ENCODE measurements at regions not wholly inside any gene's neighbourhood (a gene's known extent, or its start where the extent isn't known, plus 50 kb on each side); places are given as distances from the start of the nearest gene placed in this dataset.

DNA sequence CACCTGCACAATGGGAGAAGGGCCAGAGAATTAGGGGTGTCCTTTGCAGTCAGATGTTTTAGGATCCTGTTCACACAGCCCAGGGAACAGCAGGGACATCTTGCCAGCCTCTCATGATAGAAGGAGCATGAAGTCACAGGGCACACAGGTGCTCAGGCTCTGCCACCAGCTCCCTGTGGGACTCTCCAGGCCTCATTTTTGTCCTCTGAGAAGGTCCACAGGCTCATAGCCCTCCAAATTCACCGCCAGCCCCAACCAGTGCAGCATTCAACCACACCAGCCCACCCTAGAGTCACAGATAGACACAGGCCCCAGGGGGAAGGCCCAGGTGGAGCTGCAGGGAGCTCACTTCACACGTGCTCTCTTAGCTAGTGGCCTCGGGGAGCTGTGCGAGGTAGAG, 391.7 kb downstream of the TNS1 start:
- peak; percentile 19 for DNase-seq (ENCODE audit: extremely low spot score)
- TF ChIP-seq, protein P1, sequence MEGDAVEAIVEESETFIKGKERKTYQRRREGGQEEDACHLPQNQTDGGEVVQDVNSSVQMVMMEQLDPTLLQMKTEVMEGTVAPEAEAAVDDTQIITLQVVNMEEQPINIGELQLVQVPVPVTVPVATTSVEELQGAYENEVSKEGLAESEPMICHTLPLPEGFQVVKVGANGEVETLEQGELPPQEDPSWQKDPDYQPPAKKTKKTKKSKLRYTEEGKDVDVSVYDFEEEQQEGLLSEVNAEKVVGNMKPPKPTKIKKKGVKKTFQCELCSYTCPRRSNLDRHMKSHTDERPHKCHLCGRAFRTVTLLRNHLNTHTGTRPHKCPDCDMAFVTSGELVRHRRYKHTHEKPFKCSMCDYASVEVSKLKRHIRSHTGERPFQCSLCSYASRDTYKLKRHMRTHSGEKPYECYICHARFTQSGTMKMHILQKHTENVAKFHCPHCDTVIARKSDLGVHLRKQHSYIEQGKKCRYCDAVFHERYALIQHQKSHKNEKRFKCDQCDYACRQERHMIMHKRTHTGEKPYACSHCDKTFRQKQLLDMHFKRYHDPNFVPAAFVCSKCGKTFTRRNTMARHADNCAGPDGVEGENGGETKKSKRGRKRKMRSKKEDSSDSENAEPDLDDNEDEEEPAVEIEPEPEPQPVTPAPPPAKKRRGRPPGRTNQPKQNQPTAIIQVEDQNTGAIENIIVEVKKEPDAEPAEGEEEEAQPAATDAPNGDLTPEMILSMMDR (IDR thresholded peaks at IDR 0.05; ENCODE audit: control extremely low read depth, extremely low read depth, low read depth, missing control alignments) = no peak
- CTCF ChIA-PET = interaction anchor here (1.6 to 2.1 kb wide), 3 partner anchors 9 to 39 kb away, joined by 3 to 8 read pairs (median 7); no protein-coding TSS in a partner anchor
- POLR2A ChIA-PET = no interaction called here

- ChIA-PET POLR2A (interaction anchor here (0.6 kb wide), 1 partner anchor 457 kb away, joined by 5 read pairs; no protein-coding TSS in a partner anchor), CTCF (interaction anchor here (1.6 to 2.1 kb wide), 3 partner anchors 9 to 40 kb away, joined by 3 to 8 read pairs (median 7); no protein-coding TSS in a partner anchor)
- TF ChIP-seq, protein P1 (IDR thresholded peaks at IDR 0.05; ENCODE audit: control extremely low read depth, extremely low read depth, low read depth, missing control alignments) = no peak
- DNase-seq (ENCODE audit: extremely low spot score) = peak; percentile 35
These were observed 392.4 kb downstream of the TNS1 start for GRCh38 chr2:217610401-217610814.

- ChIA-PET CTCF (no interaction called here), POLR2A (interaction anchor here (0.6 kb wide), 1 partner anchor 457 kb away, joined by 5 read pairs; no protein-coding TSS in a partner anchor)
- no peak for DNase-seq (ENCODE audit: extremely low spot score)
- TF ChIP-seq, protein P1 (IDR thresholded peaks at IDR 0.05; ENCODE audit: control extremely low read depth, extremely low read depth, low read depth, missing control alignments) = no peak
These were observed 392.8 kb downstream of the TNS1 start for GRCh38 chr2:217609952-217610351.

DNA sequence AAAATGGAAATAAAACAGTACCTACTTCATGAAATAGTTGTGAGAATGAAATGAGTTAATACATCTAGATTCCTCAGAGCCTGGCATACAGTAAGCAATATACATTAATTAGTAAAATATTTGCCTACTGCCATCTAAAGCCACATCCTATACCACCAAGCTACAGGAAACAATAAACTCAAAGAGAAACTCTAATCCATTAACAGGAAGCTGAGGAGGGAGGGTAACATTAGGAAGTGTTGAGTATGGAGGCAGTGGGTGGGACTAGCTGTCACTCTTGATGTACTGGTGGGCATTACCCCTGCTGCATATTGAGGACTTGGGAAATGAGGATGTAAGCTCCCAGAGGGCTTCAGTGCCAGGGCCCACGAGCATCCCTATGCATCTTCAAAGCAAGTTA, 396.5 kb downstream of the TNS1 start:
- DNase-seq (ENCODE audit: extremely low spot score) = no peak
- POLR2A ChIA-PET = no interaction called here
- TF ChIP-seq, protein P1 (IDR thresholded peaks at IDR 0.05; ENCODE audit: control extremely low read depth, extremely low read depth, low read depth, missing control alignments) = no peak
- CTCF ChIA-PET = no interaction called here

GRCh38 chr2:217604527-217605194, 398.1 kb downstream of the TNS1 start:
- ChIA-PET POLR2A (no interaction called here), CTCF (no interaction called here)
- TF ChIP-seq, protein P1 (IDR thresholded peaks at IDR 0.05; ENCODE audit: control extremely low read depth, extremely low read depth, low read depth, missing control alignments) = no peak
- no peak for DNase-seq (ENCODE audit: extremely low spot score)

DNA sequence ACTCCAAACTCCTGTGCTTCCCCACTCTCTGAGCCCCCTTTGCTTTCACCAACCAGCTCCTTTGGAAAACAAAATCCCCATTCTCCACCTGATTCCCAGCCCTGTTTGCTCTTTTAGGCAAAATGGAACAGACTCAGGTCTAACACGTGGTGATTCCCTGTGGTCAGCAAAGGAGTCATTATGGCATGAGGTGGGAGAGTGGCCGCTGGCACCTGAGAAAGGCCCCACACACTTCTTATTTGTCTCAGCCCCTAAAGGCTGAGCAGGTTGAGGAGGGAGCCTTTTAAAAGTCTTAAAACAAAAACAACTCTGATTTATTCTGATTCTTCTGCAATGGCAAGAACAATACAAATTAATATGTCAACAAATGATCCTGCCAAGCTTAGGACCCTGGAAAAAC, 401.2 kb downstream of the TNS1 start:
- CTCF ChIA-PET = interaction anchor here (1.0 to 1.3 kb wide), 3 partner anchors 12 to 49 kb away, joined by 3 read pairs; no protein-coding TSS in a partner anchor
- POLR2A ChIA-PET = no interaction called here

More for the DNA sequence above, 401.2 kb downstream of the TNS1 start:
- no peak for DNase-seq (ENCODE audit: extremely low spot score)
- TF ChIP-seq, protein P1 (IDR thresholded peaks at IDR 0.05; ENCODE audit: control extremely low read depth, extremely low read depth, low read depth, missing control alignments) = no peak

Data from GM10248 (cell line).